Glutamatergic neuron (in vitro differentiated cells): ENCODE measurements at regions not wholly inside any gene's neighbourhood (a gene's known extent, or its start where the extent isn't known, plus 50 kb on each side); places are given as distances from the start of the nearest gene placed in this dataset.
A peak's percentile ranks its signal among the peaks of the same experiment; 100 is the strongest.

Experiments used
- DNase-seq: peaks from one replicate; pipeline ENCODE4 v3.0.0; 2022
- H3K27ac Mint-ChIP-seq: one replicate; pipeline ENCODE4 v1.8.0; 2020; ENCODE audit warnings: mild to moderate bottlenecking, mixed read lengths, inconsistent platforms; ENCODE audit not compliant: unreplicated experiment
- H3K27me3 Mint-ChIP-seq: one replicate; pipeline ENCODE4 v1.8.0; 2020; ENCODE audit warnings: mild to moderate bottlenecking, moderate library complexity, mixed read lengths, inconsistent platforms; ENCODE audit not compliant: unreplicated experiment
- H3K36me3 Mint-ChIP-seq: one replicate; pipeline ENCODE4 v1.8.0; 2020; ENCODE audit warnings: mild to moderate bottlenecking, mixed read lengths, inconsistent platforms; ENCODE audit not compliant: unreplicated experiment
- H3K4me1 Mint-ChIP-seq: one replicate; pipeline ENCODE4 v1.8.0; 2020; ENCODE audit warnings: mild to moderate bottlenecking, low read depth, mixed read lengths, inconsistent platforms; ENCODE audit not compliant: unreplicated experiment
- H3K4me3 Mint-ChIP-seq: one replicate; pipeline ENCODE4 v1.8.0; 2020; ENCODE audit warnings: mild to moderate bottlenecking, mixed read lengths, inconsistent platforms; ENCODE audit not compliant: unreplicated experiment
- H3K9me3 Mint-ChIP-seq: one replicate; pipeline ENCODE4 v1.8.0; 2020; ENCODE audit warnings: mild to moderate bottlenecking, moderate library complexity, mixed read lengths, inconsistent platforms; ENCODE audit not compliant: unreplicated experiment
- TF ChIP-seq, protein P1 (sequence below): fragments of 200-600 bp; sonication (generic); IDR thresholded peaks from one replicate; pipeline ENCODE4 v1.5.0; 2021; ENCODE audit not compliant: partially characterized antibody, unreplicated experiment

- no peaks in the 10 kb centered on the region for H3K36me3 Mint-ChIP-seq
- H3K4me3 Mint-ChIP-seq = no peak overlapping the region
- no peak overlapping the region for H3K27ac Mint-ChIP-seq
- H3K9me3 Mint-ChIP-seq = no peaks in the 10 kb centered on the region
- no peak for DNase-seq
- H3K4me1 Mint-ChIP-seq = no peaks in the 10 kb centered on the region
- H3K27me3 Mint-ChIP-seq = no peaks in the 10 kb centered on the region
- TF ChIP-seq, protein P1, sequence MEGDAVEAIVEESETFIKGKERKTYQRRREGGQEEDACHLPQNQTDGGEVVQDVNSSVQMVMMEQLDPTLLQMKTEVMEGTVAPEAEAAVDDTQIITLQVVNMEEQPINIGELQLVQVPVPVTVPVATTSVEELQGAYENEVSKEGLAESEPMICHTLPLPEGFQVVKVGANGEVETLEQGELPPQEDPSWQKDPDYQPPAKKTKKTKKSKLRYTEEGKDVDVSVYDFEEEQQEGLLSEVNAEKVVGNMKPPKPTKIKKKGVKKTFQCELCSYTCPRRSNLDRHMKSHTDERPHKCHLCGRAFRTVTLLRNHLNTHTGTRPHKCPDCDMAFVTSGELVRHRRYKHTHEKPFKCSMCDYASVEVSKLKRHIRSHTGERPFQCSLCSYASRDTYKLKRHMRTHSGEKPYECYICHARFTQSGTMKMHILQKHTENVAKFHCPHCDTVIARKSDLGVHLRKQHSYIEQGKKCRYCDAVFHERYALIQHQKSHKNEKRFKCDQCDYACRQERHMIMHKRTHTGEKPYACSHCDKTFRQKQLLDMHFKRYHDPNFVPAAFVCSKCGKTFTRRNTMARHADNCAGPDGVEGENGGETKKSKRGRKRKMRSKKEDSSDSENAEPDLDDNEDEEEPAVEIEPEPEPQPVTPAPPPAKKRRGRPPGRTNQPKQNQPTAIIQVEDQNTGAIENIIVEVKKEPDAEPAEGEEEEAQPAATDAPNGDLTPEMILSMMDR = no peak
Observed at GRCh38 chr1:185600641-185601040, 133.6 kb upstream of the HMCN1 start.

DNA sequence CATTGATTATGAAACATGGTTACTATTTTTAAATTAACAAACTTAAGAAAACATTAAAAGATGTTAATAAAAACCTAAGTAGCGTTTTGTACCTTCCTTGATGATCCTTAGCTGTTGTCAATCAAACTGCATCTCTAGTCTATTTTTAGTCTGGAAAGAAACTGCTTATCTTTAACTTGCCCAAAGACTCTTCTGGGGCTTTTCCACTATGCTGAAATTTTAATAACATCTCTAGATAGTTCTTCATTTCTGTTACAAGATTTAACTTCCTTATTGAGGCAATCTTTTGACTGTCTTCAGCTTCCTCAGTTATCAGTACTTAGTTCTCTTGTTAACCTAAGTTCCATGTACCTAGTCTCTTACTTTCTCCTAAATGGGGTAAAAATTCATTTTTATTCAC, 135.9 kb upstream of the HMCN1 start:
- H3K4me3 Mint-ChIP-seq = no peak overlapping the region
- DNase-seq = no peak
- no peaks in the 10 kb centered on the region for H3K9me3 Mint-ChIP-seq
- TF ChIP-seq, protein P1 = no peak
- no peaks in the 10 kb centered on the region for H3K27me3 Mint-ChIP-seq
- H3K27ac Mint-ChIP-seq = no peak overlapping the region
- H3K4me1 Mint-ChIP-seq = no peaks in the 10 kb centered on the region
- no peaks in the 10 kb centered on the region for H3K36me3 Mint-ChIP-seq

GRCh38 chr1:185595835-185596667, 138.1 kb upstream of the HMCN1 start:
- peak; percentile 64 for DNase-seq
- TF ChIP-seq, protein P1 = peak; percentile 83
- no peaks in the 10 kb centered on the region for H3K4me1 Mint-ChIP-seq
- no peak overlapping the region for H3K4me3 Mint-ChIP-seq
- no peak overlapping the region for H3K27ac Mint-ChIP-seq
- H3K27me3 Mint-ChIP-seq = no peaks in the 10 kb centered on the region
- H3K9me3 Mint-ChIP-seq = no peaks in the 10 kb centered on the region
- H3K36me3 Mint-ChIP-seq = no peaks in the 10 kb centered on the region

GRCh38 chr1:185594786-185595410, 139.3 kb upstream of the HMCN1 start:
- no peaks in the 10 kb centered on the region for H3K36me3 Mint-ChIP-seq

DNA sequence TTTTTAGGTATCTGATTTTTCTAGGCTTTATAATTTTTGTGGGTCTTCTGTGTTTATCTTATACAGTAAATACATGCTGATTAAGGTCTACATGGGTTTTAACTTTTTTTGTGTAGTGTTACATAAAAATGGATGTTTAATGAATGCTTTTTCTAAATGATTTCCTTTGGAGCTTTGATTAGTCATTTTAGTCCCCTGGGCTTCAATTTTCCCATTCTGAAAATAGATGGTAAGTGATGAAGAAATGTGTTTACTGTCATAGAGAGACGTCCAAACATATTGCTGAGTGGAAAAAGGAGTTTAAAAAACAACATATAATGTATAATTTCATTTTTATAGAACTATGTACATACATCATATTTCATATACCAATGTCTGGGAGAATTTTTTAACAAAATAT, 140.9 kb upstream of the HMCN1 start:
- Mint-ChIP-seq H3K27me3 (no peaks in the 10 kb centered on the region), H3K9me3 (no peaks in the 10 kb centered on the region), H3K4me1 (no peaks in the 10 kb centered on the region), H3K27ac (no peak overlapping the region), H3K4me3 (no peak overlapping the region), H3K36me3 (no peaks in the 10 kb centered on the region)
- DNase-seq = no peak
- TF ChIP-seq, protein P1 = no peak

More at GRCh38 chr1:185594786-185595410, 139.3 kb upstream of the HMCN1 start:
- Mint-ChIP-seq H3K27ac (no peak overlapping the region), H3K4me1 (no peaks in the 10 kb centered on the region), H3K9me3 (no peaks in the 10 kb centered on the region), H3K4me3 (no peak overlapping the region), H3K27me3 (no peaks in the 10 kb centered on the region)
- no peak for DNase-seq
- TF ChIP-seq, protein P1 = no peak
